ENCODE measurements at regions not wholly inside any gene's neighbourhood (a gene's known extent, or its start where the extent isn't known, plus 50 kb on each side); places are given as distances from the start of the nearest gene placed in this dataset.

DNA sequence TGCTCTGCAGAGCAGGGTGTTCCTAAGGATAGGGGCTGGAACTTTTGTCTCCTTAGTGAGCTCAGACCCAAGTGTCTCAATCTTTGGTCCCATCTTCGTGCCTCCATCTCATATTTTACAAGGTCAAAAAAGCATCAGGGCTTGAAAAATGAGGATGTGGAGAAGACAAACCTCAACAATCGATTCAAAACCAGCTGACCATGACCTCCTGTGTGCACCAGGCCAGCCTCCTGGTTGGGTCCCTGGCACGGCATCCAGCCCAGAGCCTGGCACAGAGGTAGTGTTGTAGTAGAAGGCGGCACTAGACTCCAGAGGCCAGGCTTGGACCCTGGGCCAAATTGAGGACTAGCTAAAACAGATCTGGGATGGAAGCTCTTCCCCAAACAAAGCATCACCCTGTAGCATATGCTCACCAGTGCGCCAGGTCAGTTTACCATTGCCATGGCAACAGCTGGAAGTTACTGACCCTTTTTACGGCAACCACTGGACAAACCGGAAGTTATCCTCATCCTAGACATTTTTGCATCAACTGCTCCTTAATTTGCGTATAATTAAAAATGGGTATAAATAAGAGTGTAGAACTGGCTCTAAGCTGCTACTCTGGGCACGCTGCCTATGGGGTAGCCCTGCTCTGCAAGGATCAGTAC is 69.3 kb upstream of the BLCAP start:
- DNase-seq: peak; percentile 7

GRCh38 chr20:37596168-37596567 is 68.5 kb upstream of the BLCAP start:
- DNase-seq: no peak

- DNase-seq: no peak
Observed at GRCh38 chr20:37593710-37594109, 66.0 kb upstream of the BLCAP start.

GRCh38 chr20:37590938-37591490 is 63.3 kb upstream of the BLCAP start:
- peak; percentile 15 for DNase-seq

- DNase-seq: no peak
Observed at GRCh38 chr20:37586078-37586477, 58.4 kb upstream of the BLCAP start.

- no peak for DNase-seq
Observed at GRCh38 chr20:37584238-37584807, 56.6 kb upstream of the BLCAP start.

- no peak for DNase-seq
Observed at GRCh38 chr20:37581246-37581645, 53.6 kb upstream of the BLCAP start.

DNA sequence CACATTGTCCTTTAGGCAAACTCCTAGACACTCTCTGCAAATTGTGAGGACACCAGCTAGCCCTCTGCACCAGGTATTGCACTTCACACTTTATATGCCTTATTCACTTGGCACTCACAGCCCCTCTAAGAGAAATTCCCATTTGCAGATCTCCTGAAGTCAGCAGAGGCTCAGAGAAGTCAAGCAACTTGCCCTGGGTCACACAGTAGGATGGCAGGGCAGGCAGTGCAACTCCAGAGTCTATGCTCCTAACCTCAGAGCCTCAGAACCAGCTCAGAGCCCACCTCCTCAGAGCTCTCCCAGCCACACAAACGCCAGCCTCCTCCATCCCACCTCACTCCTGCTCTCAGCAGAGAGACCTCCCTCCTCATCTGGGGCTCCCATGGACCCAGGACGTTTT is 52.4 kb upstream of the BLCAP start:
- DNase-seq: no peak

GRCh38 chr20:37579106-37579505 is 51.4 kb upstream of the BLCAP start:
- no peak for DNase-seq

- no peak for DNase-seq
Observed at GRCh38 chr20:37577981-37578380, 50.3 kb upstream of the BLCAP start.

All from right forelimb (tissue), 1 donor.